SU-DHL-6 (cell line): ENCODE measurements at regions not wholly inside any gene's neighbourhood (a gene's known extent, or its start where the extent isn't known, plus 50 kb on each side); places are given as distances from the start of the nearest gene placed in this dataset.

Experiments used
- H2AFZ ChIP-seq: fragments of 200-600 bp; sonication (generic); 2 replicates; pipeline ENCODE4 v1.6.1; 2014; ENCODE audit warnings: low read depth, mild to moderate bottlenecking, moderate library complexity, mixed read lengths, antibody characterized with exemption, low read length; ENCODE audit not compliant: severe bottlenecking
- H3F3A ChIP-seq: fragments of 200-600 bp; shearing (Covaris generic); 2 replicates; pipeline ENCODE4 v1.6.0; 2016; ENCODE audit warnings: antibody characterized with exemption, mild to moderate bottlenecking; ENCODE audit not compliant: insufficient read depth
- H3K27ac ChIP-seq: fragments of 200-600 bp; sonication (generic); 2 replicates; pipeline ENCODE4 v1.5.1; 2016; ENCODE audit warnings: low read depth, mild to moderate bottlenecking, low read length, moderate library complexity, mixed read lengths
- H3K27me3 ChIP-seq: fragments of 200-600 bp; sonication (generic), shearing (Covaris generic); 2 replicates; pipeline ENCODE4 v1.6.0; 2014; ENCODE audit warnings: mild to moderate bottlenecking, low read length
- H3K36me3 ChIP-seq: fragments of 200-600 bp; sonication (generic); 2 replicates; pipeline ENCODE4 v1.6.1; 2014; ENCODE audit warnings: mild to moderate bottlenecking, low read length, mixed read lengths
- H3K4me2 ChIP-seq: fragments of 300-600, 200-600 bp; shearing (Covaris generic), sonication (generic); 2 replicates; pipeline ENCODE4 v1.6.0; 2014; ENCODE audit warnings: low read length, low read depth, mild to moderate bottlenecking; ENCODE audit not compliant: poor library complexity, severe bottlenecking
- H3K4me3 ChIP-seq: fragments of 200-600 bp; sonication (generic); 2 replicates; pipeline ENCODE4 v1.5.1; 2014; ENCODE audit warnings: antibody characterized with exemption, low read length, mild to moderate bottlenecking, mixed read lengths; ENCODE audit not compliant: insufficient read depth, poor library complexity, severe bottlenecking
- H3K79me2 ChIP-seq: fragments of 200-600 bp; sonication (generic); 2 replicates; pipeline ENCODE4 v1.6.1; 2014; ENCODE audit warnings: mild to moderate bottlenecking, low read length, moderate library complexity; ENCODE audit not compliant: insufficient read depth
- H3K9ac ChIP-seq: fragments of 200-600 bp; sonication (generic); 2 replicates; pipeline ENCODE4 v1.7.0; 2014; ENCODE audit warnings: mild to moderate bottlenecking, low read length
- H3K9me2 ChIP-seq: fragments of 200-600 bp; sonication (generic); replicated peaks from 2 replicates; pipeline ENCODE4 v1.6.1; 2014; ENCODE audit warnings: low read length; ENCODE audit not compliant: insufficient read depth
- H3K9me3 ChIP-seq: fragments of 200-600 bp; sonication (generic); 2 replicates; pipeline ENCODE4 v1.6.1; 2014; ENCODE audit warnings: low read length, mixed read lengths; ENCODE audit not compliant: insufficient read depth
- H4K20me1 ChIP-seq: fragments of 200-600 bp; sonication (generic); 2 replicates; pipeline ENCODE4 v1.6.1; 2014; ENCODE audit warnings: low read depth, mild to moderate bottlenecking, antibody characterized with exemption, low read length, moderate library complexity, mixed read lengths
- EZH2phosphoT487 ChIP-seq: fragments of 200-600 bp; sonication (generic), shearing (Covaris generic); conservative IDR thresholded peaks from 2 replicates; pipeline ENCODE4 v1.6.1; 2018; ENCODE audit warnings: mild to moderate bottlenecking, antibody characterized with exemption, low read length, moderate library complexity, mixed read lengths
- TF ChIP-seq, protein P1 (sequence below): fragments of 200-600 bp; sonication (generic); IDR thresholded peaks from one replicate; pipeline ENCODE4 v1.5.1; 2017; ENCODE audit warnings: antibody characterized with exemption, mild to moderate bottlenecking, low read length, moderate library complexity; ENCODE audit not compliant: insufficient read depth, poor library complexity, severe bottlenecking

DNA sequence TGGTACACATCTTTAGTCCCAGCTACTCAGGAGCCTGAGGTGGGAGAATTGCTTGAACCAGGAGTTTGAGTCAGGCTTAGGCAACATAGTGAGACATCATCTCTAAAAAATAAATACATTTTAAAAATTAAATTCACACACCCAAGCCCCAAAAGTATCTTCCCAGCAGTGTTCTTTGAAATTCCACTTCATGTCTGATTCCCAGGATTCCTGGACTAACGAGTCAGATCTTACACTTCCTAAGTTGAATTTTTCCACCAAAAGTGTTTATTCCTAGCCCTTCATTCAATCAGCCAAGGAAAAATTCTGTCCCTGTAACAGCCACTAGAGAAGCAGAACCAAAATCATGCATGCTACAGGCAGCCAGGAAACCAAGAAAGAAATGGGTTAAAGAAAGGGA is 970.9 kb downstream of the EFNA5 start:
- no peak overlapping the region for H3K9ac ChIP-seq
- H3K36me3 ChIP-seq = no peaks in the 10 kb centered on the region
- no peak overlapping the region for H2AFZ ChIP-seq
- H3K27me3 ChIP-seq = no peaks in the 10 kb centered on the region
- H3K4me2 ChIP-seq = no peak overlapping the region
- no peaks in the 10 kb centered on the region for H4K20me1 ChIP-seq
- H3F3A ChIP-seq = no peaks in the 10 kb centered on the region
- H3K79me2 ChIP-seq = no peaks in the 10 kb centered on the region
- H3K27ac ChIP-seq = no peak overlapping the region
- no peak overlapping the region for H3K4me3 ChIP-seq
- TF ChIP-seq, protein P1, sequence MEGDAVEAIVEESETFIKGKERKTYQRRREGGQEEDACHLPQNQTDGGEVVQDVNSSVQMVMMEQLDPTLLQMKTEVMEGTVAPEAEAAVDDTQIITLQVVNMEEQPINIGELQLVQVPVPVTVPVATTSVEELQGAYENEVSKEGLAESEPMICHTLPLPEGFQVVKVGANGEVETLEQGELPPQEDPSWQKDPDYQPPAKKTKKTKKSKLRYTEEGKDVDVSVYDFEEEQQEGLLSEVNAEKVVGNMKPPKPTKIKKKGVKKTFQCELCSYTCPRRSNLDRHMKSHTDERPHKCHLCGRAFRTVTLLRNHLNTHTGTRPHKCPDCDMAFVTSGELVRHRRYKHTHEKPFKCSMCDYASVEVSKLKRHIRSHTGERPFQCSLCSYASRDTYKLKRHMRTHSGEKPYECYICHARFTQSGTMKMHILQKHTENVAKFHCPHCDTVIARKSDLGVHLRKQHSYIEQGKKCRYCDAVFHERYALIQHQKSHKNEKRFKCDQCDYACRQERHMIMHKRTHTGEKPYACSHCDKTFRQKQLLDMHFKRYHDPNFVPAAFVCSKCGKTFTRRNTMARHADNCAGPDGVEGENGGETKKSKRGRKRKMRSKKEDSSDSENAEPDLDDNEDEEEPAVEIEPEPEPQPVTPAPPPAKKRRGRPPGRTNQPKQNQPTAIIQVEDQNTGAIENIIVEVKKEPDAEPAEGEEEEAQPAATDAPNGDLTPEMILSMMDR = no peak
- TF ChIP-seq EZH2phosphoT487 = no peak
- H3K9me3 ChIP-seq = no peaks in the 10 kb centered on the region
- H3K9me2 ChIP-seq = no peaks in the 10 kb centered on the region

DNA sequence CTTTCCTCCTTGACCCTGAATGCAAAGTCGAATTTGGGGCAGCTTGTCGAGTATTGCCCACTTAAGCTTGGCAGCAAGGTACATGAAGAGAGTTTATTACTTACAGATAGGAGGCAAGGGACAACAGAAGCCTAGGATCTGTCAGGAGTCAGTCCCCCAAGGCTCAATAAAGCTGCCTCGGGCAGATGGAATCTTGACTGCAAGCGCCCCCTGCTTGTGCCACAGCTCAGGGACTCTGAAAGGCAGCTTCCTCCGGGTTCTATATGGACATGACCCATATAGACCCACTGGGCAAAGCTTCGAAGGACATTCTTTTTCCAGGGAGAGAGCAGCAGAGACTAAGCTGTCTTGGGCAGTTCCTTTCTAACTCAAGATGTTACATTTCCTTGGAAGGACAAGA is 971.5 kb downstream of the EFNA5 start:
- H3K36me3 ChIP-seq = no peaks in the 10 kb centered on the region
- no peaks in the 10 kb centered on the region for H4K20me1 ChIP-seq
- no peaks in the 10 kb centered on the region for H3F3A ChIP-seq
- H2AFZ ChIP-seq = no peak overlapping the region
- no peak overlapping the region for H3K27ac ChIP-seq
- no peaks in the 10 kb centered on the region for H3K79me2 ChIP-seq
- no peaks in the 10 kb centered on the region for H3K27me3 ChIP-seq
- H3K9ac ChIP-seq = no peak overlapping the region
- no peak overlapping the region for H3K4me3 ChIP-seq
- no peaks in the 10 kb centered on the region for H3K9me3 ChIP-seq
- no peaks in the 10 kb centered on the region for H3K9me2 ChIP-seq
- no peak overlapping the region for H3K4me2 ChIP-seq
- TF ChIP-seq, protein P1 = no peak

DNA sequence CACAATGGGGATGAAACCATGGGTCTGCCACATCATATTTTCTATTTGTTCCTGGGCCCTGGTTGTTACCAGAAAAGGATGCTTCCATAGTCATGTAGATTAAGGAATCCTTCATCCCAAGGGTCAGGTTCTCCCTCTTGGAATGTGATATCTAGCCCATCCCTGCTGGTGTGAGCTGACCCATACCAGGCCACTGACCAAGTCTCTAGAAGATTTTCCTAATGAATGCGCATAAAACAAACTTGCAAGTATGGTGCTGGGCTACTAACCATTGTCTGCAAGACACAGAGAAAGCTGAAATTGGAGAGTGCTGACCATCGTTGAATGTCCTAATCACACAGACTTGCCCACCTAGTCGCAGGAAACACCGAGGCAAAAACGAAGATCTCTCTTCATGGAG is 972.6 kb downstream of the EFNA5 start:
- no peaks in the 10 kb centered on the region for H4K20me1 ChIP-seq
- H3K9me3 ChIP-seq = no peaks in the 10 kb centered on the region
- no peak for TF ChIP-seq EZH2phosphoT487
- TF ChIP-seq, protein P1 = no peak
- no peak overlapping the region for H3K27ac ChIP-seq
- no peak overlapping the region for H2AFZ ChIP-seq
- no peaks in the 10 kb centered on the region for H3K27me3 ChIP-seq
- no peak overlapping the region for H3K4me2 ChIP-seq
- no peak overlapping the region for H3K4me3 ChIP-seq
- H3F3A ChIP-seq = no peaks in the 10 kb centered on the region
- no peaks in the 10 kb centered on the region for H3K36me3 ChIP-seq
- no peak overlapping the region for H3K9ac ChIP-seq
- H3K9me2 ChIP-seq = no peaks in the 10 kb centered on the region
- no peaks in the 10 kb centered on the region for H3K79me2 ChIP-seq

DNA sequence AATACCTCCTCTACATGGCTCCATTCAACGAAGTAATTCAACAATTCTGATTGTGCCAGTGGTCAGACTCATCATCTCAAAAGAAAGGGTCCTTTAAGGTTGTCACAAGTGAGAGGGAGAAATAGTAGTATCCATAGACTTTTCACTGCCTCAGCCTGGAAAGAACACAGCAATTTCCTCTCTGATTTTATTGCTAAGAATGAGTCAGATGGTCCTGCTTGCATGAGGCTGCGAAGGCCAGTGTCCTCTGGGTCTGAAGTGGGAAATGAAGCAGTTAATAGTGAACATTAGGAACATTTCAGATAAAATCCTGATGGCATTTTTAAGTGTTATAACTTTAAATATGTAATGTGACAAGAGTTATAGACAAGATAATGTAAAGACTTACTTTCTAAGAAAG is 979.0 kb downstream of the EFNA5 start:
- no peaks in the 10 kb centered on the region for H3K9me2 ChIP-seq
- H3K9me3 ChIP-seq = no peaks in the 10 kb centered on the region
- H3K27ac ChIP-seq = no peak overlapping the region
- H3F3A ChIP-seq = no peaks in the 10 kb centered on the region
- TF ChIP-seq, protein P1 = no peak
- no peak for TF ChIP-seq EZH2phosphoT487
- no peaks in the 10 kb centered on the region for H3K79me2 ChIP-seq
- no peaks in the 10 kb centered on the region for H3K27me3 ChIP-seq
- no peaks in the 10 kb centered on the region for H4K20me1 ChIP-seq
- no peak overlapping the region for H3K4me3 ChIP-seq
- H2AFZ ChIP-seq = no peak overlapping the region
- no peak overlapping the region for H3K4me2 ChIP-seq
- H3K9ac ChIP-seq = no peak overlapping the region
- H3K36me3 ChIP-seq = no peaks in the 10 kb centered on the region
